ENCODE measurements at regions not wholly inside any gene's neighbourhood (a gene's known extent, or its start where the extent isn't known, plus 50 kb on each side); places are given as distances from the start of the nearest gene placed in this dataset.
"Not testable (repeated sequence)": the region's sequence is repeated elsewhere in the genome, so short reads cannot be mapped to it uniquely, and the experiment has no call there.

GRCh38 chr20:18876394-18876793 is 62.8 kb downstream of the SCP2D1 start:
- H3K27me3 ChIP-seq (ENCODE audit: insufficient read depth, low read length, poor library complexity, severe bottlenecking); H3K4me3 ChIP-seq (ENCODE audit: low read length, poor library complexity, severe bottlenecking); H3K4me2 ChIP-seq (ENCODE audit: low read depth, low read length, poor library complexity, severe bottlenecking); H4K20me1 ChIP-seq (ENCODE audit: insufficient read depth, low read length, poor library complexity, severe bottlenecking); H3K9ac ChIP-seq (ENCODE audit: low read depth, low read length, poor library complexity, severe bottlenecking); H3K9me3 ChIP-seq (ENCODE audit: insufficient read depth, low read depth, low read length); H3F3A ChIP-seq (ENCODE audit: low read depth); H3K4me1 ChIP-seq (ENCODE audit: insufficient read depth, low read length, poor library complexity, severe bottlenecking); H3K9me2 ChIP-seq (replicated peaks; ENCODE audit: low read depth, low read length); H3K79me2 ChIP-seq (ENCODE audit: insufficient read depth, low read length); H2AFZ ChIP-seq (ENCODE audit: low read length); H3K36me3 ChIP-seq (ENCODE audit: insufficient read depth, low read length): not testable (repeated sequence)

DNA sequence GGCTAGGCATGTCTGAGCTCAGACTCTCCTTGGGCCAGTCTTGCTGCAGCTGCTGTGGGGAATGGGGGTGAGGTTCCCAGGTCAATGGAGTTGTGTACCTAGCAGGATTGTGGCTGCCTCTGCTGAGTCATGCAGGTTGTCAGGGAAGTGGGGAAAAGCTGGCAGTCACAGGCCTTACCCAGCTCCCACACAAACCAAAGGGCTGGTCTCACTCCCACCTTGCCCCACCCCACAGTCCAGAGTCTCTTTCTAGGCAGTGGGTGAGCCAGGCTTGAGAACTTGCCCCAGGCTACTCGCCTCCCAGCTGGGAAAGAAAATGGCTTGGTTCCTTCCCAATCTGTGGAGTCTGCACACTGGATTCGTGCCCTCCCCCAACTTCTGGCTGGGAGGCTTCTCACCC is 65.7 kb downstream of the SCP2D1 start:
- H3K36me3 ChIP-seq (ENCODE audit: insufficient read depth, low read length) = no peaks in the 10 kb centered on the region
- no peak overlapping the region for H2AFZ ChIP-seq (ENCODE audit: low read length)
- H3K4me2 ChIP-seq (ENCODE audit: low read depth, low read length, poor library complexity, severe bottlenecking) = no peak overlapping the region
- H3K79me2 ChIP-seq (ENCODE audit: insufficient read depth, low read length) = no peaks in the 10 kb centered on the region
- H3K27me3 ChIP-seq (ENCODE audit: insufficient read depth, low read length, poor library complexity, severe bottlenecking) = no peaks in the 10 kb centered on the region
- TF ChIP-seq EZH2phosphoT487 (IDR thresholded peaks at IDR 0.05; ENCODE audit: borderline replicate concordance) (no peak), CTCF (conservative IDR thresholded peaks at IDR 0.05; ENCODE audit: low read length) (no peak)
- H3F3A ChIP-seq (ENCODE audit: low read depth) = no peaks in the 10 kb centered on the region
- no peaks in the 10 kb centered on the region for H3K9me3 ChIP-seq (ENCODE audit: insufficient read depth, low read depth, low read length)
- no peaks in the 10 kb centered on the region for H3K9me2 ChIP-seq (replicated peaks; ENCODE audit: low read depth, low read length)
- no peaks in the 10 kb centered on the region for H3K4me1 ChIP-seq (ENCODE audit: insufficient read depth, low read length, poor library complexity, severe bottlenecking)
- no peaks in the 10 kb centered on the region for H4K20me1 ChIP-seq (ENCODE audit: insufficient read depth, low read length, poor library complexity, severe bottlenecking)
- no peak overlapping the region for H3K9ac ChIP-seq (ENCODE audit: low read depth, low read length, poor library complexity, severe bottlenecking)
- H3K4me3 ChIP-seq (ENCODE audit: low read length, poor library complexity, severe bottlenecking) = no peak overlapping the region

DNA sequence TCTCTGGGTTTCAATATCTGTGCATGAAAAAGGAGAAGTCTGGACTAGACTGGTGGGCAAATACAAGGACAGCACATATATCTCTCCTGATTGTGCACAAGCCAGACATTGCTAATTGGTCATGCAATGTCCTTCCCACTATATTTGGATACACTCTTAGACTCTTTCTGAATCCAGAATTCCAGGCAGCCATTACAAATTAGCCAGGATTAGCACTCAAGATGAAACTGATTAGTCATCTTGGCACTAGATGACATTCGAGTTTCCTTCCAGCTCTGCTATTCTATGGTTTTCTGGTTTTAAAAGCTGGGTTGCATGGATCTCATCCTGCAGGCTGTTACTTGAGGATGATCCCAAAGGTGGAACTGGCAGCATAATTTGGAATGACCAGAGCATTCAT is 73.2 kb downstream of the SCP2D1 start:
- no peak overlapping the region for H3K4me3 ChIP-seq (ENCODE audit: low read length, poor library complexity, severe bottlenecking)
- TF ChIP-seq CTCF (conservative IDR thresholded peaks at IDR 0.05; ENCODE audit: low read length) = no peak
- TF ChIP-seq EZH2phosphoT487 (IDR thresholded peaks at IDR 0.05; ENCODE audit: borderline replicate concordance) = no peak
- no peak overlapping the region for H3K9ac ChIP-seq (ENCODE audit: low read depth, low read length, poor library complexity, severe bottlenecking)
- H4K20me1 ChIP-seq (ENCODE audit: insufficient read depth, low read length, poor library complexity, severe bottlenecking) = no peaks in the 10 kb centered on the region
- H3K9me2 ChIP-seq (replicated peaks; ENCODE audit: low read depth, low read length) = no peaks in the 10 kb centered on the region
- no peaks in the 10 kb centered on the region for H3K4me1 ChIP-seq (ENCODE audit: insufficient read depth, low read length, poor library complexity, severe bottlenecking)
- H3K9me3 ChIP-seq (ENCODE audit: insufficient read depth, low read depth, low read length) = no peaks in the 10 kb centered on the region
- H3F3A ChIP-seq (ENCODE audit: low read depth) = no peaks in the 10 kb centered on the region
- H3K4me2 ChIP-seq (ENCODE audit: low read depth, low read length, poor library complexity, severe bottlenecking) = no peak overlapping the region
- no peaks in the 10 kb centered on the region for H3K79me2 ChIP-seq (ENCODE audit: insufficient read depth, low read length)
- no peaks in the 10 kb centered on the region for H3K36me3 ChIP-seq (ENCODE audit: insufficient read depth, low read length)
- no peaks in the 10 kb centered on the region for H3K27me3 ChIP-seq (ENCODE audit: insufficient read depth, low read length, poor library complexity, severe bottlenecking)
- no peak overlapping the region for H2AFZ ChIP-seq (ENCODE audit: low read length)

DNA sequence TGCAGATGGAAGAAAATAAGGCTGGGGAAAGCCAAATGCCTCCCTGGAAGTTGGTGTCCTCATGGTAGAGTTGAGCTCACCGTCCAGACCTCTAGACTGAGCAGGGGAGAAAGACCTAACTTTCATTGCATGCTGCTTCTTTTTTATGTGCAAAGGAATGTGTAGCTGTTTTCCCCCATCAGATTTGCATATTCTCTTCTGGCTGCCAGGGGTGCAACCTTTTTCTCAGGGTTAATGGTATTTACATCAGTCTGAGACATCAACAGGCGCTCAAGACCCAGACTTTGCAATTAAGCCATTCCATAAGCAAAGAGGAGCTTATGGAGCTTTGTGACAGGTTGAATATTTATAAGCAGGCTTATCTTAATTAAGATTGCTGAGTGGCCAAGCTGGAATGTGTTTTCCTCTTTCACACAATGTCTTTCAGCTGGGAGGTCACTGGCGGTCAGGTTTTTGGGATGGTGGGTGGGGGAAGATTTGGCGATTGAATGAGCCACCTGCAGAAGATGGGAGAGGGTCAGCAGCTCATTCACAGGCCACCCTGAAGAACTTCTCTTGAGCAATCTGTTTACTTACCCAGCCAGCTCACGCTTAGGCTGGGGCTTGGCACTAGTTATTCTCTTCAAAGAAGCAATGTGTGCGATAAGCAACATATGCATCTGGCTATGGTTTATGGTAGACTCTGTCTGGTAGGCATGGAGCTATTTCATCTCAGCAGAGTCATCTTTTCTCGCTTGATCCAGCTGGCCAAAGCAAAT is 88.6 kb downstream of the SCP2D1 start:
- no peak for TF ChIP-seq EZH2phosphoT487 (IDR thresholded peaks at IDR 0.05; ENCODE audit: borderline replicate concordance)
- TF ChIP-seq CTCF (conservative IDR thresholded peaks at IDR 0.05; ENCODE audit: low read length) = no peak
- H3K4me2 ChIP-seq (ENCODE audit: low read depth, low read length, poor library complexity, severe bottlenecking) = no peak overlapping the region
- H3K27me3 ChIP-seq (ENCODE audit: insufficient read depth, low read length, poor library complexity, severe bottlenecking) = no peaks in the 10 kb centered on the region
- H2AFZ ChIP-seq (ENCODE audit: low read length) = no peak overlapping the region
- no peaks in the 10 kb centered on the region for H3K36me3 ChIP-seq (ENCODE audit: insufficient read depth, low read length)
- H3K9me3 ChIP-seq (ENCODE audit: insufficient read depth, low read depth, low read length) = no peaks in the 10 kb centered on the region
- H3K9ac ChIP-seq (ENCODE audit: low read depth, low read length, poor library complexity, severe bottlenecking) = no peak overlapping the region
- no peaks in the 10 kb centered on the region for H3K79me2 ChIP-seq (ENCODE audit: insufficient read depth, low read length)
- H3F3A ChIP-seq (ENCODE audit: low read depth) = no peaks in the 10 kb centered on the region
- H3K4me1 ChIP-seq (ENCODE audit: insufficient read depth, low read length, poor library complexity, severe bottlenecking) = no peaks in the 10 kb centered on the region
- H3K4me3 ChIP-seq (ENCODE audit: low read length, poor library complexity, severe bottlenecking) = no peak overlapping the region
- no peaks in the 10 kb centered on the region for H3K9me2 ChIP-seq (replicated peaks; ENCODE audit: low read depth, low read length)
- no peaks in the 10 kb centered on the region for H4K20me1 ChIP-seq (ENCODE audit: insufficient read depth, low read length, poor library complexity, severe bottlenecking)

Measured in Loucy (cell line).